GM21526 (cell line): ENCODE measurements at regions not wholly inside any gene's neighbourhood (a gene's known extent, or its start where the extent isn't known, plus 50 kb on each side); places are given as distances from the start of the nearest gene placed in this dataset.
"Not testable (repeated sequence)": the region's sequence is repeated elsewhere in the genome, so short reads cannot be mapped to it uniquely, and the experiment has no call there.

Source experiments
- ATAC-seq: cut with Tn5 transposase; IDR thresholded peaks from one replicate; pipeline ENCODE4 v1.9.1; 2021; ENCODE audit warnings: moderate library complexity; ENCODE audit not compliant: unreplicated experiment, low FRiP score

DNA sequence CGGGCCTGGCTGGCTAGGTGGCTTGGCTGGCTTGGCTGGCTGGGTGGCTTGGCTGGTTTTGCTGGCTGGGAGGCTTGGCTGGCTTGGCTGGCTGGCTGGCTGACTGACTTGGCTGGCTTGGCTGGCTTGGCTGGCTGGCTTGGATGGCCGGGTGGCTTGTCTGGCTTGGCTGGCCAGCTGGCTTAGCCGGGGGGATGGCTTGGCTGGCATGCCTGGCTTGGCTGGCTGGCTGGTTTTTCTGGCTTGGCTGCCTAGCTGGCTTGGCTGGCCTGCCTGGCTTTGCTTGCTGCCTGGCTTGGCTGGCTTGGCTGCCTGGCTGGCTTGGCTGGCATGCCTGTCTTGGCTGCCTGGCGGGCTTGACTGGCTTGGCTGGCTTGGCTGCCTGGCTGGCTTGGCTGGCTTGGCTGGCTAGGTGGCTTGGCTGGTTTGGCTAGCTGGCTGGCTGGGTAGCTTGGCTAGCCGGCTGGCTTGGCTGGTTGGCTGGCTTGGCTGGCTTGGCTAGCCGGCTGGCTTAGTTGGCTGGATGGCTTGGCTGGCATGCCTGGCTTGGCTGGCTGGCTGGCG lies 2829.6 kb downstream of the RPIA start:
- not testable (repeated sequence) for ATAC-seq

DNA sequence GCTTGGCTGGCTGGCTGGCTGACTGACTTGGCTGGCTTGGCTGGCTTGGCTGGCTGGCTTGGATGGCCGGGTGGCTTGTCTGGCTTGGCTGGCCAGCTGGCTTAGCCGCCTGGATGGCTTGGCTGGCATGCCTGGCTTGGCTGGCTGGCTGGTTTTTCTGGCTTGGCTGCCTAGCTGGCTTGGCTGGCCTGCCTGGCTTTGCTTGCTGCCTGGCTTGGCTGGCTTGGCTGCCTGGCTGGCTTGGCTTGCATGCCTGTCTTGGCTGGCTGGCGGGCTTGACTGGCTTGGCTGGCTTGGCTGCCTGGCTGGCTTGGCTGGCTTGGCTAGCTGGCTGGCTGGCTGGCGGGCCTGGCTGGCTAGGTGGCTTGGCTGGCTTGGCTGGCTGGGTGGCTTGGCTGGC lies 2830.5 kb downstream of the RPIA start:
- ATAC-seq: not testable (repeated sequence)

DNA sequence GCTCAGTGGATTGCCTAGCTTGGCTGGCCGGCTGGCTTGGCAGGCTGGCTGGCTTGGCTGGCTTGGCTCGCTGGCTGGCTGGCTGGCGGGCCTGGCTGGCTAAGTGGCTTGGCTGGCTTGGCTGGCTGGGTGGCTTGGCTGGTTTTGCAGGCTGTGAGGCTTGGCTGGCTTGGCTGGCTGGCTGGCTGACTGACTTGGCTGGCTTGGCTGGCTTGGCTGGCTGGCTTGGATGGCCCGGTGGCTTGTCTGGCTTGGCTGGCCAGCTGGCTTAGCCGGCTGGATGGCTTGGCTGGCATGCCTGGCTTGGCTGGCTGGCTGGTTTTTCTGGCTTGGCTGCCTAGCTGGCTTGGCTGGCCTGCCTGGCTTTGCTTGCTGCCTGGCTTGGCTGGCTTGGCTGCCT lies 2831.4 kb downstream of the RPIA start:
- ATAC-seq: not testable (repeated sequence)

DNA sequence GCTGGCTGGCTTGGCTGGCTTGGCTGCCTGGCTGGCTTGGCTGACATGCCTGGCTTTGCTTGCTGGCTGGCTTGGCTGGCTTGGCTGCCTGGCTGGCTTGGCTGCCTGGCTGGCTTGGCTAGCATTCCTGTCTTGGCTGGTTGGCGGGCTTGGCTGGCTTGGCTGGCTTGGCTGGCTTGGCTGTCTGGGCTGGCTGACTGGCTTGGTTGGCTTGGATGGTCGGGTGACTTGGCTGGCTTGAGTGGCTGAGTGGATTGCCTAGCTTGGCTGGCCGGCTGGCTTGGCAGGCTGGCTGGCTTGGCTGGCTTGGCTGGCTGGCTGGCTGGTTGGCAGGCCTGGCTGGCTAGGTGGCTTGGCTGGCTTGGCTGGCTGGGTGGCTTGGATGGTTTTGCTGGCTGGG lies 2832.3 kb downstream of the RPIA start:
- ATAC-seq: not testable (repeated sequence)

DNA sequence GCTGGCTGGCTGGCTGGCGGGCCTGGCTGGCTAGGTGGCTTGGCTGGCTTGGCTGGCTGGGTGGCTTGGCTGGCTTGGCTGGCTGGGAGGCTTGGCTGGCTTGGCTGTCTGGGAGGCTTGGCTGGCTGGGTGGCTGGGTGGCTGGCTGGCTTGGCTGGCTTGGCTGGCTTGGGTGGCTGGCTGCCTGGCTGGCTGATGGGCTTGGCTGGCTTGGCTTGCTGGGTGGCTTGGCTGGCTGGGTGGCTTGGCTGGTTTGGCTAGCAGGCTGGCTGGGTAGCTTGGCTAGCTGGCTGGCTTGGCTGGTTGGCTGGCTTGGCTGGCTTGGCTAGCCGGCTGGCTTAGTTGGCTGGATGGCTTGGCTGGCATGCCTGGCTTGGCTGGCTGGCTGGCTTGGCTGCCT lies 2834.1 kb downstream of the RPIA start:
- not testable (repeated sequence) for ATAC-seq

DNA sequence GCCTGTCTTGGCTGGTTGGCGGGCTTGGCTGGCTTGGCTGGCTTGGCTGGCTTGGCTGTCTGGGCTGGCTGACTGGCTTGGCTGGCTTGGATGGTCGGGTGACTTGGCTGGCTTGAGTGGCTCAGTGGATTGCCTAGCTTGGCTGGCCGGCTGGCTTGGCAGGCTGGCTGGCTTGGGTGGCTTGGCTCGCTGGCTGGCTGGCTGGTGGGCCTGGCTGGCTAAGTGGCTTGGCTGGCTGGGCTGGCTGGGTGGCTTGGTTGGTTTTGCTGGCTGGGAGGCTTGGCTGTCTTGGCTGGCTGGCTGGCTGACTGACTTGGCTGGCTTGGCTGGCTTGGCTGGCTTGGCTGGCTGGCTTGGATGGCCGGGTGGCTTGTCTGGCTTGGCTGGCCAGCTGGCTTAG lies 2834.6 kb downstream of the RPIA start:
- not testable (repeated sequence) for ATAC-seq

DNA sequence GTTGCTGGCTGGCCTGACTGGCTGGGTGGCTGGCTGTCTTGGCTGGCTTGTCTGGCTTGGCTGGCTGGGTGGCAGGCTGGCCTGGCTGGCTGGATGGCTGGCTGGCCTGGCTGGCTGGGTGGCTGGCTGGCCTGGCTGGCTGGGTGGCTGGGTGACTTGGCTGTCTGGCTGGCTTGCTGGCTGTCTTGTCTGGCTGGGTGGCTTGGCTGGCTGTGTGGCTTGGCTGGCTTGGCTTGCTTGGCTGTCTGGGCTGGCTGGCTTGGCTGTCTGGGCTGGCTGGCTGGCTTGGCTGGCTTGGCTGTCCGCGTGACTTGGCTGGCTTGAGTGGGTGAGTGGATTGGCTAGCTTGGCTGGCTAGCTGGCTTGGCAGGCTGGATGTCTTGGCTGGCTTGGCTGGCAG lies 2835.6 kb downstream of the RPIA start:
- not testable (repeated sequence) for ATAC-seq

DNA sequence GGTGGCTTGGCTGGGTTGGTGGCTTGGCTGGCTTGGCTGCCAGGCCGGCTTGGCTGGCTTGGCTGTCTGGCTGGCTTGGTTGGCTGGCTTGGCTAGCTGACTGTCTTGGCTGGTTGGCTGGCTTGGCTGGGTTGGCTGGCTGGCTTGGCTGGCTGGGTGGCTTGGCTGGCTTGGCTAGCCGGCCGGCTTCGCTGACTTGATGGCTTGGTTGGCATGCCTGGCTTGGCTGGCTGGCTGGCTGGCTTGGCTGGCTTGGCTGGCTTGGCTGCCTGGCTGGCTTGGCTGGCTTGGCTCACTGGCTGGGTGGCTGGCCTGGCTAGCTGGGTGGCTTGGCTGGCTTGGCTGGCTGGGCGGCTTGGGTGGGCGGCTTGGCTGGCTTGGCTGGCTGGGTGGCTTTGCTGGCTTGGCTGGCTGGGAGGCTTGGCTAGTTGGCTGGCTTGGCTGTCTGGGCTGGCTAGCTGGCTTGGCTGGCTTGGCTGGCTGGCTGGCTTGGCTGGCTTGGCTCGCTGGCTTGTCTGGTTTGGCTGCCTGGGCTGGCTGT lies 2836.1 kb downstream of the RPIA start:
- ATAC-seq: not testable (repeated sequence)

DNA sequence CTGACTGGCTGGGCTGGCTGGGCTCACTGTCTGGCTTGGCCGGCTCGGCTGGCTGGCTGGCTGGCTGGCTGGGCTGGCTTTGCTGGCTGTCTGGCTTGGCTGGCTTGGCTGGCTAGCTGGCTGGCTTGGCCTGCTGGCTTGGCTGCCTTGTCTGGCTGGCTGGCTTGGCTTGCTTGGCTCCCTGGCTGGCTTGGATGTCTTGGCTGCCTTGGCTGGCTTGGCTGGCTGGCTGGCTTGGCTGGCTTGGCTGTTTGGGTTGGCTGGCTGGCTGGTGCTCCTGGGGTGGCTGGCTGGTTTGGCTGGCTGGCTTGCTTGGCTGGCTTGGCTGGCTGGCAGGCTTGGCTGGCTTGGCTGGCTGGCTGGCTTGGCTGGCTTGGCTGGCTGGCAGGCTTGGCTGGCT lies 2836.9 kb downstream of the RPIA start:
- not testable (repeated sequence) for ATAC-seq

DNA sequence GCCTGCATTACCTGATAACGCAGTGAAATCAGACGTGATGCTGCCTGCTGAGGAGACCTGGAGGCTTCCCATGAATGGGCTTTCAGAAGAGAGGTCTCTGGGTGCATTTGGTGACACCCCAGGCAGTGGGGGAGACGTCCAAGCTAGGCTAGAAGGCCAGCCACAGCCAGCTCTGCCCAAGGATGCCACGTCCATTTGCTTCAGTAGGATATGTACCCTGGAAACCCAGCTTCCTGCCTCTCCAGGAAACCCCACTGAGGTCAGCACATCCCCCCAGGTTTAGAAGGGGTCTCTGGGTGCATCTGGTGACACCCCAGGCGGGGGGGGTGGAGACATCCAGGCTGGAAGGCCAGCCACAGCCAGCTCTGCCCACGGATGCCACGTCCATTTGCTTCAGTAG lies 2844.6 kb downstream of the RPIA start:
- not testable (repeated sequence) for ATAC-seq

DNA sequence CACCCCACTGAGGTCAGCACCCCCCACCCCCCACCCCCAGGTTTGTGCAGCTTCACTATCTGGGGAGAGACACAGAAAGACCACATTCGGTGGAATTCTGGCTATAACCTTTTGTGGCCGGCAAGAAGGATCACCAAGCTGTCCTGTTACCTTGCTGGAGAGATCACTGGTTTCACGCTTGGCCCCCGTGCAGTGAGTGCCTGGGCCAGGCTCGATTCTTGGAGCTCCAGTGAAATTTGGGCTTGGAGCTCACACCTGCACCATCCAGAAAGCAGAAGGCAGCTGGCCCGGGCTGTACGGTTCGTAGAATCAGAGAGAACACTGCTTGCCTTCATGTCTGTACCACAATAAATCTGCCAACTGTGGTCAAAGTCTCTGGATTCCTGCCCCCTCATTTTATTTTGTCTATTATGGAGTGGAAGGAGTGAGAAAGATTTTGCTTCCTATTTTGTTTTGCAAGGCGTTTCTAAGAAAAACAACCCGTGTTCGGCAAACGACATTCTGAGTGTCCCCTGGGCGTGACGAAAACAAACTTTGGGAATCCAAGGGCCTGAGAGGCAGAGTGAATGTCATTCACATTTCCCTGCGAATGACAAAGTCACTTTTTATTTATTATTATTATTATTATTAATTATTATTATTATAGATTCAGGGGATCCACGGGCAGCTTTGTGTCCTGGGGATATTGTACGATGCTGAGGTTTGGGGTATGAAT lies 2845.2 kb downstream of the RPIA start:
- ATAC-seq: not testable (repeated sequence)

DNA sequence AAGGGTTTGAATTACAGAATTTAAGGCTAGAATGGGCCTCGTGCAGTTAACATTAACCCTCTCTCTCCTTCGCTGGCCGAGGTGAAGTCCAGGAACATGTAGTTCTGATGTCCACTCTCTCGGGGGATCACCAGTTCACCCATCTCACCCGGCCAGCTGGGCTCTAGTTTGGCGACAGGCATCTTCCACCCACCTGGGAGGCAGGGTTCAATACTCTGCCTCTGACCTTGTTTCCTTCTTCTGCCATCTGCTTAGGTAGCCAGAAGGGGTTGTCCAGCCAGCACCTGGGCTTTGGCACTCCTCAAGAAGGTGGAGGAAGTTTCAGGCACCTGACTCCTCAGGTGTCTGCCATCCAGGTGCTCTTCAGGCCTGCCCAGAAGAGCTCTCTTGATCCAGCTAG lies 2857.8 kb downstream of the RPIA start:
- ATAC-seq: not testable (repeated sequence)

DNA sequence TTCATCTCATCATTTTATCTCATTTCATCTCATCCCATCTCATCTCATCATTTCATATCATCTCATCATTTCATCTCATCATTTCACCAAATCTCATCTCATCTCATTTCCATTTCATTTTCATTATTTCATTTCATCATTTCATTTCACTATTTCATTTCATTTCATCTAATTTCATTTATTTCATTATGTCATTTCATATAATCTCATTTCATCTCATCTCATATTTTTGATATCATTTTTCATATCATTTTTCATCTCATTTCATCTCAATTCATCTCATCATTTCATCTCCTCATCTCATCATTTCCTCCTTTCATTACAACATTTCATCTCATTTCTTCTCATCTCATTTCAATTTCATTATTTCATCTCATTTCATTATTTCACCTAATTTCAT lies 2866.8 kb downstream of the RPIA start:
- not testable (repeated sequence) for ATAC-seq

DNA sequence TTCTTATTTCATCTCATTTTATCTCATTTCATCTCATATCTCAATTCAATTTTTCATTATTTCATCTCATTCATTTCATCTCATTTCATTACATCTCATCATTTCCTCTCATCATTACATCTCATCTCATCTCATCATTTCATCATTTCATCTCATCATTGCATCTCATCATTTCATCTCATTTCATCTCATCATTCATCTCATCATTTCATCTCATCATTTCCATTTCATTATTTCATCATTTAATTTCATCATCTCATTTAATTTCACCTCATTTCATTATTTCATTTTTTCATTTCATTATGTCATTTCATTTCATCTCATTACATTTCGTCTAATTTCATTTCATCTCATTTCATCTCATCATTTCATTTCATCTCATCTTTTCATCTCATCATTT lies 2867.8 kb downstream of the RPIA start:
- ATAC-seq: not testable (repeated sequence)

DNA sequence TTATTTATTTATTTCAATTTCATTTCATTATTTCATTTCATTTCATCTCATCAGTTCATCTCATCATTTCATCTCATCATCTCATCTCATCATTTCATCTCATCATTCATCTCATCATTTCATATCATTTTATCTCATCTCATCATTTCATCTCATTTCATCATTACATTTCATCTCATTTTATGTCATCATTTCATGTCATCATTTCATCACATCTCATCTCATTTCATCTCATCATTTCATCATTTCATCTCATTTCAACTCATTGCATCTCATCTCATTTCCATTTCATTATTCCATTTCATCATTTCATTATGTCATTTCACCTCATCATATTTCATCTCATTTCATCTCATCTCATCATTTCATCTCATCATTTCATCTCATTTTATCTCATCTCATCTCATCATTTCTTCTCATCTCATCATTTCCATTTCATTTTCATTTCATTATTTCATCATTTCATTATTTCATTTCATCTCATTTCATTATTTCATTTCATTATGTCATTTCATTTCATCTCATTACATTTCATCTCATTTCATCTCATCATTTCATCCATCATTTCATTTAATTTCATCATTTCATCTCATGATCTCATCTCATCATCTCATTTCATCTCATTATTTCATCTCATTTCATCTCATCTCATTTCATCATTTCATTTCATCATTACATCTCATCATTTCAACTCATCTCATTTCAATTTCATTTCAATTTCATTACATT lies 2868.6 kb downstream of the RPIA start:
- not testable (repeated sequence) for ATAC-seq

DNA sequence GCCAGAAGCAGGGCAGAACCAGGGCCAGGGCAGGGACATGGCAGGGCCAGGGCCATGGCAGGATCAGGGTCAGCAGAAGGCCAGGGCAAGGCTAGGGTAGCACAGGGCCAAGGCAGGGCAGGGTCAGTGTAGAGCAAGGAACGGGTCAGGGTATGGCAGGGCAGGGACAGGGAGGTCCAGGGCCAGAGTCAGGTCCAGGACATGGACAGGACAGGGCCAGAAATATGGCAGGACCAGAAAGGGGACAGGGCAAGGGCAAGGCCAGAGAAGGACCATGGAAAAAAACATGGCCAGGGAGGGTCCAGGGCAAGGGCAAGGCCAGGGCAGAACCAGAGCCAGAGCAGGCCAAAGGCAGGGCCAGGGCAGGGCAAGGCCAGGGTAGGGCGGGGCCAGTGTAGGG lies 2870.7 kb downstream of the RPIA start:
- not testable (repeated sequence) for ATAC-seq

DNA sequence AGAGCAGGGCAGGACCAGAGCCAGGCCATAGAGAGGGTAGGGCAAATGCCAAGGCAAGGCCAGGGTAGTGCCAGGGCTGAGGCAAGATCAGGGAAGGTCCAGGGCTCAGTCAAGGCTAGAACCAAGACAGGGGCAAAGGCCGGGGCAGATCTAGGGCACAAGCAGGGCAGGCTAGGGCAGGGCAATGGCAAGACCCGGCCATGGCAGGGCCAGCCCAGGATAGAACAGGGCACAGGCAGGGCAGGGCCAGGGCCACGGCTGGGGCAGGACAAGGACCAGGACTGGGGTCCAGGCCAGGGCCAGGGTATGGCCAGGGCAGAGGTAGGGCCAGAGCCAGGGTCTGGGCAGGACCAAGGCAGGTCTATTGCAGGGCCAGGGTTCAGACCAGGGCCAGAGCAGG lies 2873.2 kb downstream of the RPIA start:
- ATAC-seq: not testable (repeated sequence)

DNA sequence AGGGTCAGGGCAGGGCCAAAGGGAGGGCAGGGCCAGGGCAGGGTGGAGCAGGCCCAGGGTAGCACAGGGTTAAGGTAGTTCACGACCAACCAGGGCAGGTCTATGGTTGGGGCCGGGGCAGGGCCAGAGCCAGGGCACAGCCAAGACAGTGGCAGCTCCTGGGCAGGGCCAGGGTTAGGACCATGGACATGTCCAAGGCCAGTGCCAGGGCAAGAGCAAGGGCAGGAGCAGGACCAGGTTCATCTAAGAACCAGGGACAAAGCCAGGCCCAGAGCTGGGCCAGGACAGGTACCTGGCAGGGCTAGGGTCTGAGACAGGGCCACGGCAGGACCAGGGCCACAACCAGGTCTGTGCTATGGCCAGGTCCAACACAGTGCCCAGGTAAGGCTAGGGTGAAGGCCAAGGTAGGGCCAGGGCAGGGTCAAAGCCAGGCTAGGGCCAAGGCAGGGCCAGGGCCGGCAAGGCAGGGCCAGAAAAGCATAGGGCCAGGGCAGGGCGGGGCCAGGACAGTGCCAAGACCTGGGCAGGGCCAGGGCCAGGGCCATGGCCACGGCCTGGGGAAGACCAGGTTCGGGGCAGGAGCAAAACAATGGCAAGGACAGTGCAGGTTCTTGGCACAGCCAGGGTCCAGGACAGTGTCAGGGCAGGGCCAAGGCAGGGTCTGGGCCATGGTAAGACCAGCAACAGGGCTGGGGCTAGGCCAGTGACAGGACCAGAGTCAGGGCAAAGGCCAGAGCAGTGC lies 2874.4 kb downstream of the RPIA start:
- ATAC-seq: not testable (repeated sequence)

DNA sequence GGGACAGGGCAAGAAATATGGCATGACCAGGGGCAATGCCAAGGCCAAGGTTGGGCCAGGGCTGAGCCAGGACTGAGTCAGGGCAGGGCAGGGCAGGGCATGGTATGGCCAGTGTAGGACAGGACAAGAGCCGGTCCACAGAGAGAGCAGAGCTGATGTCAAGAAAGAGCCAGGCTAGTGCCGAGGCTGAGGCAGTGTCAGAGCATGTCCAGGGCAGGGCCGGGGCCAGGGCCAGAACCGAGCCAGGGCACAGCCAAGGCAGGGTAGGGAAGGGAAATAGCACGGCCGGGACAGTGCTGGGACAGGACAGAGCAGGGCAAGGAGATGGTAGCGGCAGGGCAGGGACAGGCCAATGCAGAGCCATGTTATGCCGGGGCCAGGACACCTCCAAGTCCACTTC lies 2875.1 kb downstream of the RPIA start:
- ATAC-seq: not testable (repeated sequence)

DNA sequence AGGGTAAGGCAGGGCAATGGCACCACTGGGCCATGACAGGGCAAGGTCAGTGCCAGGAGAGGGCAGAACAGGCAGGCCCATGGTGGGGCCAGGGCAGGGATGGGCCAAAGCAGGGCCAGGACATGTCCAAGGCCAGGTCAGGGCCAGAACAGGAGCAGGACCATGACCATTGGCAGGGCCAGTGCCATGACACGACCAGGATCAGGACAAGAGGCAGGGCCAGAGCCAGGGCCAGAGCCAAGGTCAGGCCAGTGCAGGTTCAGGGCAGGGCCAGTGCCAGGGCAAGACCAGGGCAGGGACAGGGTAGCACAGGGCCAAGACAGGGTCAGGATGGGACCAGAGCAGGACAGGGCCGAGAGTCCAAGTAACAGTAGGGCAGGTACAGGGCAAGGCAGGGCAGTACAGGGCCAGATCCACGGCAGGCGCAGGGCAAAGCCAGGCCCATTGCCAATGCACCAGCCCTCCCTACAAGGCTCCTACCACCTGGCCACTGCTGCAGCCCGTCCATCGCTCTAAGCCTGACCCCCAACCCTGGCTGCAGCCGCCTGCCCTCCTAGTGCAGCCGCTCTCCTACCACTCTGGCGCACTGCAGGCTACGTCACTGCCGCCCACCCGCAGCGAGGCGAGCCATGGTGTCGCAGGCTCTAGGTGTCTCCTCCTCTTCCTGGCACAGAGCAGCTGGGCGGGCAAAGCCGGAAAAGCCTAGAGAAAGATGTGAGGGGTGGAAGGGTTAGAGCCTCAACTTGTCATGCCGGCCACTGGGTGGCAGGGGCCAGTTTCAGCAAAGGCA lies 2876.3 kb downstream of the RPIA start:
- not testable (repeated sequence) for ATAC-seq
